Inflammatory macrophage treated with lipopolysaccharide for 4 hours (primary cell): ENCODE measurements at regions not wholly inside any gene's neighbourhood (a gene's known extent, or its start where the extent isn't known, plus 50 kb on each side); places are given as distances from the start of the nearest gene placed in this dataset.
A peak's percentile ranks its signal among the peaks of the same experiment; 100 is the strongest.

Experiments
- DNase-seq: peaks from one replicate; pipeline ENCODE4 v3.0.0-alpha.2; 2020

- no peak for DNase-seq
Measured at GRCh38 chrX:82087699-82088098, 885.8 kb downstream of the SH3BGRL start.

- no peak for DNase-seq
Measured at GRCh38 chrX:82092307-82092706, 890.4 kb downstream of the SH3BGRL start.

- no peak for DNase-seq
Measured at GRCh38 chrX:82125103-82125502, 923.2 kb downstream of the SH3BGRL start.

- DNase-seq = no peak
Measured at GRCh38 chrX:82127228-82128123, 925.6 kb downstream of the SH3BGRL start.

- no peak for DNase-seq
Measured at GRCh38 chrX:82134378-82134777, 932.5 kb downstream of the SH3BGRL start.

GRCh38 chrX:82141942-82142341, 940.0 kb downstream of the SH3BGRL start:
- no peak for DNase-seq

GRCh38 chrX:82161195-82161594, 959.3 kb downstream of the SH3BGRL start:
- DNase-seq = no peak

- DNase-seq = no peak
Measured at GRCh38 chrX:82163701-82164100, 961.8 kb downstream of the SH3BGRL start.

GRCh38 chrX:82196866-82197265, 995.0 kb downstream of the SH3BGRL start:
- DNase-seq = no peak

GRCh38 chrX:82208975-82209374, 1007.1 kb downstream of the SH3BGRL start:
- DNase-seq = no peak

GRCh38 chrX:82218361-82218760, 1016.5 kb downstream of the SH3BGRL start:
- DNase-seq = peak; percentile 25

- no peak for DNase-seq
Measured at GRCh38 chrX:82219129-82219528, 1017.2 kb downstream of the SH3BGRL start.

- DNase-seq = no peak
Measured at GRCh38 chrX:82224961-82225360, 1023.1 kb downstream of the SH3BGRL start.

GRCh38 chrX:82230013-82230412, 1028.1 kb downstream of the SH3BGRL start:
- DNase-seq = no peak

GRCh38 chrX:82232679-82233078, 1030.8 kb downstream of the SH3BGRL start:
- no peak for DNase-seq

- no peak for DNase-seq
Measured at GRCh38 chrX:82237328-82237727, 1035.4 kb downstream of the SH3BGRL start.
